WTC11 (cell line): ENCODE measurements at regions not wholly inside any gene's neighbourhood (a gene's known extent, or its start where the extent isn't known, plus 50 kb on each side); places are given as distances from the start of the nearest gene placed in this dataset.

Source experiments
- ATAC-seq: fragments of 200-7000 bp; cut with Tn5 transposase; 2 replicates; pipeline ENCODE4 v1.10.0; 2021; ENCODE audit warnings: mild to moderate bottlenecking, moderate library complexity
- CTCF ChIA-PET: fragments of 300-600 bp; sonication (Branson Sonifier 250); formaldehyde crosslinking; loops from one replicate; lab custom pipeline; 2021; ENCODE audit warnings: antibody characterized with exemption; lab: Charles Lee
- POLR2A ChIA-PET: fragments of 350-600 bp; sonication (Branson Sonifier 250); formaldehyde crosslinking; loops from one replicate; lab custom pipeline; 2021; ENCODE audit warnings: antibody characterized with exemption; lab: Charles Lee
- DNase-seq: peaks from one replicate; pipeline ENCODE4 v3.0.0; 2021; ENCODE audit warnings: low spot score
- H3K27ac Mint-ChIP-seq: 2 replicates; pipeline ENCODE4 v1.8.0; 2021; ENCODE audit warnings: mixed read lengths
- H3K27me3 Mint-ChIP-seq: 2 replicates; pipeline ENCODE4 v1.8.0; 2021; ENCODE audit warnings: low read depth, mild to moderate bottlenecking, moderate library complexity, mixed read lengths
- H3K36me3 Mint-ChIP-seq: 2 replicates; pipeline ENCODE4 v1.8.0; 2021; ENCODE audit warnings: mixed read lengths
- H3K4me1 Mint-ChIP-seq: 2 replicates; pipeline ENCODE4 v1.8.0; 2022; ENCODE audit warnings: mixed read lengths
- H3K4me3 Mint-ChIP-seq: 2 replicates; pipeline ENCODE4 v1.8.0; 2021; ENCODE audit warnings: mild to moderate bottlenecking, moderate library complexity, mixed read lengths
- H3K9me3 Mint-ChIP-seq: 2 replicates; pipeline ENCODE4 v1.8.0; 2021; ENCODE audit warnings: mixed read lengths
- ARID4B ChIP-seq: sonication (generic); formaldehyde crosslinking; IDR thresholded peaks from 2 replicates; pipeline ENCODE4 v1.8.0; 2023; ENCODE audit warnings: missing genetic modification reagents, mild to moderate bottlenecking, borderline replicate concordance
- ATF1 ChIP-seq: sonication (generic); formaldehyde crosslinking; IDR thresholded peaks from 2 replicates; pipeline ENCODE4 v1.8.1; 2023; ENCODE audit warnings: mild to moderate bottlenecking, moderate library complexity, missing genetic modification reagents
- ATF6 ChIP-seq: sonication (generic); formaldehyde crosslinking; IDR thresholded peaks from 2 replicates; pipeline ENCODE4 v1.8.1; 2023; ENCODE audit warnings: mild to moderate bottlenecking, missing genetic modification reagents
- CREB1 ChIP-seq: sonication (generic); formaldehyde crosslinking; IDR thresholded peaks from 2 replicates; pipeline ENCODE4 v1.8.0; 2023; ENCODE audit warnings: mild to moderate bottlenecking, missing genetic modification reagents
- E2F4 ChIP-seq: sonication (generic); formaldehyde crosslinking; IDR thresholded peaks from 2 replicates; pipeline ENCODE4 v1.8.1; 2022; ENCODE audit warnings: low read depth, mild to moderate bottlenecking, moderate library complexity, missing genetic modification reagents, borderline replicate concordance
- ETV6 ChIP-seq: sonication (generic); formaldehyde crosslinking; IDR thresholded peaks from 2 replicates; pipeline ENCODE4 v1.8.1; 2022; ENCODE audit warnings: mild to moderate bottlenecking, missing genetic modification reagents
- HMGXB4 ChIP-seq: sonication (generic); formaldehyde crosslinking; IDR thresholded peaks from 2 replicates; pipeline ENCODE4 v1.8.1; 2023; ENCODE audit warnings: mild to moderate bottlenecking, moderate library complexity, missing genetic modification reagents
- JAZF1 ChIP-seq: fragments of 250-450 bp; sonication (Bioruptor Pico); IDR thresholded peaks from 2 replicates; pipeline ENCODE4 v1.9.0; 2021; ENCODE audit warnings: moderate library complexity, mild to moderate bottlenecking, inconsistent platforms
- NFYB ChIP-seq: sonication (generic); formaldehyde crosslinking; conservative IDR thresholded peaks from 2 replicates; pipeline ENCODE4 v1.8.0; 2022; ENCODE audit warnings: low read depth, missing genetic modification reagents
- OVOL2 ChIP-seq: fragments of 250-450 bp; sonication (Bioruptor Pico); IDR thresholded peaks from 2 replicates; pipeline ENCODE4 v1.9.0; 2021; ENCODE audit warnings: mild to moderate bottlenecking, borderline replicate concordance
- PREB ChIP-seq: sonication (generic); formaldehyde crosslinking; IDR thresholded peaks from 2 replicates; pipeline ENCODE4 v1.8.1; 2022; ENCODE audit warnings: mild to moderate bottlenecking, missing genetic modification reagents, moderate library complexity, borderline replicate concordance
- RORB ChIP-seq: fragments of 250-450 bp; sonication (Bioruptor Pico); IDR thresholded peaks from 2 replicates; pipeline ENCODE4 v1.9.0; 2021; ENCODE audit warnings: mild to moderate bottlenecking
- TP53 ChIP-seq: sonication (generic); formaldehyde crosslinking; IDR thresholded peaks from 2 replicates; pipeline ENCODE4 v1.8.1; 2023; ENCODE audit warnings: mild to moderate bottlenecking, missing genetic modification reagents
- ZNF263 ChIP-seq: sonication (generic); formaldehyde crosslinking; IDR thresholded peaks from 2 replicates; pipeline ENCODE4 v1.8.1; 2022; ENCODE audit warnings: low read depth, mild to moderate bottlenecking, moderate library complexity, missing genetic modification reagents
- ZNF281 ChIP-seq: sonication (generic); formaldehyde crosslinking; IDR thresholded peaks from 2 replicates; pipeline ENCODE4 v1.8.0; 2023; ENCODE audit warnings: mild to moderate bottlenecking, missing genetic modification reagents
- ZNF317 ChIP-seq: sonication (generic); formaldehyde crosslinking; IDR thresholded peaks from 2 replicates; pipeline ENCODE4 v1.8.1; 2023; ENCODE audit warnings: low read depth, mild to moderate bottlenecking, moderate library complexity, missing genetic modification reagents, borderline replicate concordance
- ZNF416 ChIP-seq: fragments of 250-450 bp; sonication (Bioruptor Pico); IDR thresholded peaks from 2 replicates; pipeline ENCODE4 v1.9.0; 2021; ENCODE audit warnings: mild to moderate bottlenecking, inconsistent platforms
- ZNF671 ChIP-seq: fragments of 250-450 bp; sonication (Bioruptor Pico); IDR thresholded peaks from 2 replicates; pipeline ENCODE4 v1.8.0; 2021; ENCODE audit warnings: mild to moderate bottlenecking
- TF ChIP-seq, protein P1 (sequence below): fragments of 250-450 bp; sonication (Bioruptor Pico); IDR thresholded peaks from 2 replicates; pipeline ENCODE4 v1.9.0; 2021; ENCODE audit warnings: mild to moderate bottlenecking

DNA sequence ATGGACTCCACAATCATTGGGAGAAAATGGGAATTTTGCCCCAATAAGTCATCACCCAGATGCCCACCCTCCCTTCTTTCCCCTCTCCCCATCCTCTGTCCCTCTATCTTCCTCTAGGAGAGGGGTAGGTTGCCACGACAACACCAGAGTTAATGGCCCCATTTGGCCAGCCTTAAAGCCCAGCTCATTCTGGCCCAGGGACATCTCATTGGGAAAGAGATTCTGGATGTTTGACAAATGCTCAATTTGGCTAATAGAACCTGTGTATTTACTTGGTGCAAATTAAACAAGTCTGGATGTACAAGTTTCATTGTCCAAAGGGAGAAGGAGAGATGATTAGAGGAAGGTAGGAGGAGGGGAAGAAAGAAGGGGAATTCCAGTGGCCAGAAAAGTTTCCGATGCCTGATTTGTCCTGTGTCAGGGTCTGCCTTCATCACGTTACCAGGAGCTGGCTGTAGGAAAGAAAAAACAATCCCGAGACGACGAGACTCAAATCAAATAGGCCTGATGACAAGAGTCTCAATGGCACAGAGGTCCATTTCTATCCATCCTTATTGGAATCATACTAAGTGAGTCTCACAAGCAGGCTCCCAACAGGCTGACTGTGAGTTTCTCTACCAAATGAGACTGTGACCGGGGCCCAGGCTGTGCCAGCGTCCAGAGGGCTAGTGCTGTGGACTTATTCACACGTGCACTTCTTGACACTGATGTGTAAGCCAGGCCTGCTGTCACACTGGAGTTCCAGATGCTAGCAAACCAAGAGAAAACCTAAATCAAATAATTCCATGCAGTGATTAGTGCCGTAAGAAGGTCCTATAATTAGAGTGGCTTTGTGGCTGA lies 265.2 kb upstream of the APCDD1 start (continued):
- TF ChIP-seq ZNF263 (CRISPR knock-in tag) (no peak), ZNF281 (no peak), E2F4 (CRISPR knock-in tag) (no peak), HMGXB4 (CRISPR knock-in tag) (no peak), RORB (CRISPR knock-in tag) (no peak)

DNA sequence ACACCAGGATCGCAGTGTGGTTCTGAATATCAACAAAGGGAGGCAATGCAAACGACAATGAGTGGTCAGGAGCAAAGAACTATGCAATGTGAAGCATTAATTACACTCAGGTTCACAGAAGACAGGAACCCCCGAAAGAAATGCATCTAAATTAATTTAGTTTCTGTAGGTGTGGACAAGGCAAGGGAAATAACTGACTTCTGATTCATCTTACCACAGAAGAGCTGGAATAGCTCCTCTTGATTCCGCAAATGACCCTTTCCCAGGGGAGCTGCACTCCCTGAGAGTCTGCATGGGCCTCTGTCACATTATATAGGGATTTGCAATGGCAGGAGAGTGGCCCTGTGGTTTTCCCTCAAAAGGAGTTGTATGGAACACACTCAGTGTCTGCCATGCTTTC lies 263.9 kb upstream of the APCDD1 start:
- H3K27ac Mint-ChIP-seq: no peak overlapping the region
- ATAC-seq (no peak), DNase-seq (no peak)
- H3K9me3 Mint-ChIP-seq: no peaks in the 10 kb centered on the region; the same call in 1 of the 2 replicates
- CTCF ChIA-PET: no interaction called here
- TF ChIP-seq ATF1: no peak
- no peak for TF ChIP-seq ATF6 (CRISPR knock-in tag)
- no peak for TF ChIP-seq ETV6 (CRISPR knock-in tag)
- TF ChIP-seq NFYB: no peak
- no peak for TF ChIP-seq CREB1 (CRISPR knock-in tag)
- TF ChIP-seq ZNF671 (CRISPR knock-in tag): no peak
- TF ChIP-seq JAZF1 (CRISPR knock-in tag): no peak
- no peak for TF ChIP-seq ARID4B (CRISPR knock-in tag)
- TF ChIP-seq TP53 (CRISPR knock-in tag): no peak
- TF ChIP-seq, protein P1, sequence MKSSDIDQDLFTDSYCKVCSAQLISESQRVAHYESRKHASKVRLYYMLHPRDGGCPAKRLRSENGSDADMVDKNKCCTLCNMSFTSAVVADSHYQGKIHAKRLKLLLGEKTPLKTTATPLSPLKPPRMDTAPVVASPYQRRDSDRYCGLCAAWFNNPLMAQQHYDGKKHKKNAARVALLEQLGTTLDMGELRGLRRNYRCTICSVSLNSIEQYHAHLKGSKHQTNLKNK (CRISPR knock-in tag): no peak
- no peak for TF ChIP-seq OVOL2 (CRISPR knock-in tag)
- no peak for TF ChIP-seq ZNF317 (CRISPR knock-in tag)
- no peak for TF ChIP-seq ZNF416 (CRISPR knock-in tag)
- TF ChIP-seq PREB (CRISPR knock-in tag): no peak
- H3K4me1 Mint-ChIP-seq: no peaks in the 10 kb centered on the region
- no peaks in the 10 kb centered on the region for H3K27me3 Mint-ChIP-seq
- no peaks in the 10 kb centered on the region for H3K36me3 Mint-ChIP-seq
- no peak overlapping the region for H3K4me3 Mint-ChIP-seq
- POLR2A ChIA-PET: no interaction called here
